HepG2 (cell line): ENCODE measurements at regions not wholly inside any gene's neighbourhood (a gene's known extent, or its start where the extent isn't known, plus 50 kb on each side); places are given as distances from the start of the nearest gene placed in this dataset.

Source experiments
- POLR2AphosphoS5 ChIP-seq: IDR thresholded peaks from 2 replicates; pipeline ENCODE4 v1.6.1; 2012; ENCODE audit warnings: low read depth, low read length
- SIN3A ChIP-seq: IDR thresholded peaks from 2 replicates; pipeline ENCODE4 v1.6.1; 2011; ENCODE audit warnings: low read depth, mild to moderate bottlenecking, control low read depth, low read length, borderline replicate concordance
- ZNF484 ChIP-seq: sonication (generic); formaldehyde crosslinking; IDR thresholded peaks from 2 replicates; pipeline ENCODE4 v1.5.1; 2020; ENCODE audit warnings: mild to moderate bottlenecking, low read depth, missing genetic modification reagents, borderline replicate concordance

DNA sequence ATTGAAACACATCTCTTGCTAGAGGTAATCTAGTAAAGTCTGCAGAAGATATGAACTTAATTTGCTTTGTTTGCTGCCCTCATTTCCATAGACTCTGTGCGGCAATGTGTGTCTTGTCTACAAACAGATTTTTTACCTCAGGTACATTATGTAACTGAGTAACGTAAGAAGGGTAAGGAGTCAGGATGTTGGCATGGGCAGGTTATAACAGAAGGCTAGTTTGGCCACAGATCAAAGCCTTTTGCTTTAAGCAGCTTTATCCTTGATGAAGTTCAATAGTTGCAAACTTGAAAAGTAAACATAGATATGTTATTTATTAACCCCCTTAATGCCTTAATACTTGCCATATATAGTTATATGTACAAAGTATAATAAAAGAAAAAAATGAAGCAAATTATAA lies 391.6 kb upstream of the FKBP1C start:
- TF ChIP-seq SIN3A: no peak
- TF ChIP-seq POLR2AphosphoS5: no peak
- TF ChIP-seq ZNF484: no peak
